ENCODE measurements at regions not wholly inside any gene's neighbourhood (a gene's known extent, or its start where the extent isn't known, plus 50 kb on each side); places are given as distances from the start of the nearest gene placed in this dataset.

DNA sequence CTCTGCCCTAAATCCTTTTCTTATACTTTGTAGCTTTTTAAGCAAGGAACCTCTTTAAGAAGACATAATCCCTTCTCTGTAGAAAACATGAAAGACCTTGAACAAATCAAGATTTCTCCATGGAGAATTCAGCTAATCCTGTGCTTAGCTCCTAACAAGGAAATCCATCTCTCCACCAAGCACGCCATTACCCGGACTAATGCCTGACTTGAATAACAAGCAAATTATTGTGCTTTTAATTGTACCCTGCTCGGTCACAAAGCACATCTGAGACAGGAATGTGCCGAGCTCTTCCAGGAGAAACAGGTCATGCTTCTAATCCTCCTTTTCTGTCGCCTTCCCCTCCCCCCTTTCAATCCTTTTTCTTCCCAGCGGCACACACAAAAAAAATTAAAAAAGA is 141.3 kb downstream of the PSAT1 start:
- TF ChIP-seq, protein P1, sequence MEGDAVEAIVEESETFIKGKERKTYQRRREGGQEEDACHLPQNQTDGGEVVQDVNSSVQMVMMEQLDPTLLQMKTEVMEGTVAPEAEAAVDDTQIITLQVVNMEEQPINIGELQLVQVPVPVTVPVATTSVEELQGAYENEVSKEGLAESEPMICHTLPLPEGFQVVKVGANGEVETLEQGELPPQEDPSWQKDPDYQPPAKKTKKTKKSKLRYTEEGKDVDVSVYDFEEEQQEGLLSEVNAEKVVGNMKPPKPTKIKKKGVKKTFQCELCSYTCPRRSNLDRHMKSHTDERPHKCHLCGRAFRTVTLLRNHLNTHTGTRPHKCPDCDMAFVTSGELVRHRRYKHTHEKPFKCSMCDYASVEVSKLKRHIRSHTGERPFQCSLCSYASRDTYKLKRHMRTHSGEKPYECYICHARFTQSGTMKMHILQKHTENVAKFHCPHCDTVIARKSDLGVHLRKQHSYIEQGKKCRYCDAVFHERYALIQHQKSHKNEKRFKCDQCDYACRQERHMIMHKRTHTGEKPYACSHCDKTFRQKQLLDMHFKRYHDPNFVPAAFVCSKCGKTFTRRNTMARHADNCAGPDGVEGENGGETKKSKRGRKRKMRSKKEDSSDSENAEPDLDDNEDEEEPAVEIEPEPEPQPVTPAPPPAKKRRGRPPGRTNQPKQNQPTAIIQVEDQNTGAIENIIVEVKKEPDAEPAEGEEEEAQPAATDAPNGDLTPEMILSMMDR (IDR thresholded peaks at IDR 0.05; ENCODE audit: insufficient read depth, low read length, poor library complexity, severe bottlenecking), result no peak
- no peak for TF ChIP-seq EZH2phosphoT487 (conservative IDR thresholded peaks at IDR 0.05; ENCODE audit: low read length)
